SK-N-SH treated with all-trans-retinoic acid at 6 μM for 48 hours (cell line): ENCODE measurements at regions not wholly inside any gene's neighbourhood (a gene's known extent, or its start where the extent isn't known, plus 50 kb on each side); places are given as distances from the start of the nearest gene placed in this dataset.

Experiments used
- ATAC-seq: fragments of 200-7000 bp; cut with Tn5 transposase; 3 replicates; pipeline ENCODE4 v1.9.1; 2020; ENCODE audit warnings: mild to moderate bottlenecking, moderate library complexity
- ARNTL ChIP-seq: fragments of 450-650 bp; formaldehyde crosslinking; IDR thresholded peaks from 2 replicates; pipeline ENCODE4 v1.5.0; 2020; ENCODE audit warnings: low read depth, mild to moderate bottlenecking, moderate library complexity, borderline replicate concordance
- BACH2 ChIP-seq: fragments of 250-450 bp; sonication (Bioruptor Pico); IDR thresholded peaks from 2 replicates; pipeline ENCODE4 v1.9.0; 2021; ENCODE audit warnings: mild to moderate bottlenecking, borderline replicate concordance
- CREB5 ChIP-seq: fragments of 250-450 bp; sonication (Bioruptor Pico); IDR thresholded peaks from 2 replicates; pipeline ENCODE4 v1.5.1; 2020; ENCODE audit warnings: low read depth, mild to moderate bottlenecking, moderate library complexity
- CSDC2 ChIP-seq: fragments of 250-450 bp; sonication (Bioruptor Pico); IDR thresholded peaks from 2 replicates; pipeline ENCODE4 v1.5.0; 2020; ENCODE audit warnings: mild to moderate bottlenecking, moderate library complexity
- CSRNP3 ChIP-seq: fragments of 250-450 bp; sonication (Bioruptor Pico); IDR thresholded peaks from 2 replicates; pipeline ENCODE4 v1.5.1; 2021; ENCODE audit warnings: mild to moderate bottlenecking, moderate library complexity
- ESRRG ChIP-seq: fragments of 250-450 bp; sonication (Bioruptor Pico); IDR thresholded peaks from 2 replicates; pipeline ENCODE4 v1.6.1; 2021; ENCODE audit warnings: mild to moderate bottlenecking
- GLIS3 ChIP-seq: fragments of 250-450 bp; sonication (Bioruptor Pico); IDR thresholded peaks from 2 replicates; pipeline ENCODE4 v1.5.0; 2020; ENCODE audit warnings: mild to moderate bottlenecking, moderate library complexity
- ISL1 ChIP-seq: fragments of 250-450 bp; sonication (Bioruptor Pico); IDR thresholded peaks from 2 replicates; pipeline ENCODE4 v2.1.2; 2022; ENCODE audit warnings: mild to moderate bottlenecking, moderate library complexity
- OSR1 ChIP-seq: fragments of 250-450 bp; sonication (Bioruptor Pico); IDR thresholded peaks from 2 replicates; pipeline ENCODE4 v1.8.0; 2022; ENCODE audit warnings: moderate library complexity, mild to moderate bottlenecking, inconsistent platforms
- PATZ1 ChIP-seq: fragments of 250-450 bp; sonication (Bioruptor Pico); IDR thresholded peaks from 2 replicates; pipeline ENCODE4 v1.8.0; 2020; ENCODE audit warnings: mild to moderate bottlenecking, moderate library complexity, borderline replicate concordance
- POU6F1 ChIP-seq: fragments of 250-450 bp; sonication (Bioruptor Pico); IDR thresholded peaks from 2 replicates; pipeline ENCODE4 v1.8.0; 2021; ENCODE audit warnings: low read depth, mild to moderate bottlenecking, moderate library complexity, borderline replicate concordance
- PPARA ChIP-seq: fragments of 250-450 bp; sonication (Bioruptor Pico); IDR thresholded peaks from 2 replicates; pipeline ENCODE4 v1.5.0; 2020; ENCODE audit warnings: mild to moderate bottlenecking, borderline replicate concordance
- RARB ChIP-seq: fragments of 250-450 bp; sonication (Bioruptor Pico); IDR thresholded peaks from 2 replicates; pipeline ENCODE4 v1.8.0; 2021; ENCODE audit warnings: mild to moderate bottlenecking, moderate library complexity
- TCF4 ChIP-seq: fragments of 250-450 bp; sonication (Bioruptor Pico); IDR thresholded peaks from 2 replicates; pipeline ENCODE4 v1.8.0; 2021; ENCODE audit warnings: mild to moderate bottlenecking, moderate library complexity, borderline replicate concordance
- TOX ChIP-seq: fragments of 250-450 bp; sonication (Bioruptor Pico); IDR thresholded peaks from 2 replicates; pipeline ENCODE4 v1.8.0; 2021; ENCODE audit warnings: mild to moderate bottlenecking, moderate library complexity, borderline replicate concordance
- TSHZ2 ChIP-seq: fragments of 250-450 bp; sonication (Bioruptor Pico); IDR thresholded peaks from 2 replicates; pipeline ENCODE4 v1.5.0; 2020; ENCODE audit warnings: mild to moderate bottlenecking, moderate library complexity
- ZC3H10 ChIP-seq: fragments of 250-450 bp; sonication (Bioruptor Pico); IDR thresholded peaks from 2 replicates; pipeline ENCODE4 v1.5.1; 2021; ENCODE audit warnings: mild to moderate bottlenecking, moderate library complexity
- ZFP3 ChIP-seq: fragments of 250-450 bp; sonication (Bioruptor Pico); IDR thresholded peaks from 2 replicates; pipeline ENCODE4 v1.5.0; 2020; ENCODE audit warnings: mild to moderate bottlenecking, moderate library complexity
- ZFP30 ChIP-seq: fragments of 450-650 bp; formaldehyde crosslinking; IDR thresholded peaks from 2 replicates; pipeline ENCODE4 v1.5.0; 2022; ENCODE audit warnings: mild to moderate bottlenecking, moderate library complexity
- ZNF565 ChIP-seq: fragments of 450-650 bp; formaldehyde crosslinking; conservative IDR thresholded peaks from 2 replicates; pipeline ENCODE4 v1.5.0; 2020; ENCODE audit warnings: low read depth, mild to moderate bottlenecking, moderate library complexity
- ZNF8 ChIP-seq: fragments of 450-650 bp; formaldehyde crosslinking; IDR thresholded peaks from 2 replicates; pipeline ENCODE4 v1.5.0; 2020; ENCODE audit warnings: mild to moderate bottlenecking, moderate library complexity

- TF ChIP-seq TSHZ2 (CRISPR knock-in tag) = no peak
- TF ChIP-seq TOX (CRISPR knock-in tag) = no peak
- no peak for TF ChIP-seq OSR1 (CRISPR knock-in tag)
- TF ChIP-seq ZNF8 (CRISPR knock-in tag) = no peak
- no peak for TF ChIP-seq CSRNP3
- no peak for TF ChIP-seq BACH2
- no peak for TF ChIP-seq ARNTL (CRISPR knock-in tag)
- TF ChIP-seq ZC3H10 (CRISPR knock-in tag) = no peak
- TF ChIP-seq GLIS3 (CRISPR knock-in tag) = no peak
- no peak for TF ChIP-seq ZNF565 (CRISPR knock-in tag)
- TF ChIP-seq POU6F1 = no peak
- TF ChIP-seq CSDC2 (CRISPR knock-in tag) = no peak
- no peak for TF ChIP-seq TCF4 (CRISPR knock-in tag)
- TF ChIP-seq ZFP3 (CRISPR knock-in tag) = no peak
- no peak for ATAC-seq
Observed at GRCh38 chr10:62742536-62743061, 61.9 kb upstream of the ADO start.

- ATAC-seq = no peak
- TF ChIP-seq ESRRG (CRISPR knock-in tag) (no peak), ZFP30 (CRISPR knock-in tag) (no peak), ARNTL (CRISPR knock-in tag) (no peak), PATZ1 (CRISPR knock-in tag) (no peak), ISL1 (CRISPR knock-in tag) (no peak), GLIS3 (CRISPR knock-in tag) (no peak), RARB (CRISPR knock-in tag) (no peak), ZC3H10 (CRISPR knock-in tag) (no peak), CSDC2 (CRISPR knock-in tag) (no peak), OSR1 (CRISPR knock-in tag) (no peak), CREB5 (no peak), PPARA (CRISPR knock-in tag) (no peak), CSRNP3 (no peak), BACH2 (no peak)
- TF ChIP-seq, all 23 proteins: peak for 0
Observed at GRCh38 chr10:62744136-62744535, 60.4 kb upstream of the ADO start.
